Large intestine (tissue), 3 donors: ENCODE measurements at regions not wholly inside any gene's neighbourhood (a gene's known extent, or its start where the extent isn't known, plus 50 kb on each side); places are given as distances from the start of the nearest gene placed in this dataset.

ENCODE experiments used
- DNase-seq, 2 donors: peaks; one replicate each; pipeline versions ENCODE4 v3.0.0 to v3.0.0-alpha.2; 2013
- H3K27ac ChIP-seq: one replicate; pipeline ENCODE4 v1.5.1; 2013; ENCODE audit warnings: low read length
- H3K27me3 ChIP-seq: 2 replicates; pipeline ENCODE4 v1.6.1; 2013; ENCODE audit warnings: low read length; ENCODE audit not compliant: control insufficient read depth, insufficient read depth
- H3K36me3 ChIP-seq: 2 replicates; pipeline ENCODE4 v1.6.1; 2013; ENCODE audit warnings: low read length; ENCODE audit not compliant: control insufficient read depth, insufficient read depth
- H3K4me1 ChIP-seq: one replicate; pipeline ENCODE4 v1.6.1; 2013; ENCODE audit warnings: low read length; ENCODE audit not compliant: control insufficient read depth, insufficient read depth
- H3K4me3 ChIP-seq: one replicate; pipeline ENCODE4 v1.5.1; 2013; ENCODE audit warnings: low read length
- H3K9me3 ChIP-seq: one replicate; pipeline ENCODE4 v1.6.1; 2013; ENCODE audit warnings: mild to moderate bottlenecking, low read depth, low read length, moderate library complexity; ENCODE audit not compliant: control insufficient read depth
- WGBS: methylation state at CpG from one replicate; pipeline ENCODE4 v1.1.5; 2013; ENCODE audit warnings: low lambda C conversion rate; ENCODE audit not compliant: insufficient coverage; 5-methylcytosine and 5-hydroxymethylcytosine counted together

DNA sequence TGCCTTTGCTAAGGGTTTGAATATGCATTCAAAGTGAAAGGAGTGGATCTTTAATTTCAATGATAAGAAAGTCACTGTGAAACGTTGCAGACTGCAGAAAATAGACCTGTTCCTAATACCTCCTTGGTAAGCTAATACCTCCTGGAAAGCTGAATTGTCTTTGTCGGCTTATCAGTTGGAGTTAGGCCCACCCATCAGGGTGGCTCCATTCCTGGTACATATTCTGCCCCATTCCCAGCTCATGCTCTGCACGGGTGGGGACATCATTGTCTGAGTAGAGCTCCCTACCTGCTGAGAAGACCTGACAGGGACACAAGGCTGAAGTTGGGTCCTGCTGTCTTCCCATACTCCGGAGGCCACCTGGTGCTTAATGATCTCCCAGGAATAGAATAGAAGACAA lies 203.3 kb downstream of the EN1 start:
- DNase-seq = no peak
- no peaks in the 10 kb centered on the region for H3K36me3 ChIP-seq
- H3K27me3 ChIP-seq = no peaks in the 10 kb centered on the region
- no peak overlapping the region for H3K4me3 ChIP-seq
- WGBS = no CpG with 5 or more reads among the region's 4 CpGs
- no peak overlapping the region for H3K27ac ChIP-seq
- no peaks in the 10 kb centered on the region for H3K4me1 ChIP-seq
- no peaks in the 10 kb centered on the region for H3K9me3 ChIP-seq

DNA sequence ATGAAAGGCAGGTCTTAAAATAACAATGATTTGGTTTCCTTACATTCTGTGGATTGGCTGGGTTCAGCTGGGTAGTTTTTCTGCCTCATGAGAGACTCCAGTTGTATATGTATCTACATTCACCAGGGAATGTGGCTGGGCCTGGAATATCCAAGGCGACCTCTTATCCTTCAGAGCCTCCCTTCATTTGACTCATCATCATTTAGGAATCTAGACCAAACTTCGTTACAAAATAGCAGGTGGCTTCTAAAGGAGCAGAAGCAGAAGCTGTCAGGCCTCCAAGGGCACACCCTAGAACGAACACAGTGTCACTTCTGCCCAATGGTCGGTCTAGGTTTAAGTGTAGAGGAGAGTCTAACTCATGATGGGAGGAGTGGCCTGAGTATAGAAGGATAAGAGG lies 204.2 kb downstream of the EN1 start:
- Histone ChIP-seq H3K9me3 (no peaks in the 10 kb centered on the region), H3K27me3 (no peaks in the 10 kb centered on the region), H3K4me3 (no peak overlapping the region), H3K4me1 (no peaks in the 10 kb centered on the region), H3K27ac (no peak overlapping the region), H3K36me3 (no peaks in the 10 kb centered on the region)
- DNase-seq = no peak
- WGBS = no CpG with 5 or more reads among the region's 4 CpGs

DNA sequence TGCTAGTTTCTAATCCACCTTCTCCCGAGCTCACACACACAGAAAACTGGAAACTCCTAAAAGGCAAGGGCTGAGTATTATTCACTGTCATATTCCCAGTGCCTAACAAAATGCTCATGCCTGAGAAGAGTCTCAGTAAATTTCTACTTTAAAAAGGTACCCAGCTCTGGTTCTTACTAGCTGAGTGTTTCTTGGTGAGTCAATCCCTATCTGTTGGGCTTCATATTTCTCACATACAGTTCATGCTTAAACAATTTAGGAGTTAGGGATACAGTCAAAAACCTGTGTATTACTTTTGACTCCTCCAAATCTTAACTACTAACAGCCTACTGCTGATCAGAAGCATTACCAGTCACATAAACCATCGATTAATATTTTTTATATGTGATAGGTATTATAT lies 204.9 kb downstream of the EN1 start:
- Histone ChIP-seq H3K4me3 (no peak overlapping the region), H3K36me3 (no peaks in the 10 kb centered on the region), H3K9me3 (no peaks in the 10 kb centered on the region), H3K27ac (no peak overlapping the region), H3K4me1 (no peaks in the 10 kb centered on the region), H3K27me3 (no peaks in the 10 kb centered on the region)
- no CpG with 5 or more reads among the region's 2 CpGs for WGBS
- no peak for DNase-seq

- Histone ChIP-seq H3K36me3 (no peaks in the 10 kb centered on the region), H3K27ac (no peak overlapping the region), H3K4me1 (no peaks in the 10 kb centered on the region), H3K27me3 (no peaks in the 10 kb centered on the region), H3K9me3 (no peaks in the 10 kb centered on the region), H3K4me3 (no peak overlapping the region)
- no peak for DNase-seq
- WGBS = no CpG with 5 or more reads among the region's 1 CpG
Measured at GRCh38 chr2:118641711-118642110, 205.7 kb downstream of the EN1 start.

- H3K9me3 ChIP-seq = no peaks in the 10 kb centered on the region
- no peaks in the 10 kb centered on the region for H3K36me3 ChIP-seq
- no CpG with 5 or more reads among the region's 2 CpGs for WGBS
- DNase-seq = no peak
- H3K27ac ChIP-seq = no peak overlapping the region
- no peak overlapping the region for H3K4me3 ChIP-seq
- H3K4me1 ChIP-seq = no peaks in the 10 kb centered on the region
- H3K27me3 ChIP-seq = no peaks in the 10 kb centered on the region
Measured at GRCh38 chr2:118639371-118639770, 208.1 kb downstream of the EN1 start.

DNA sequence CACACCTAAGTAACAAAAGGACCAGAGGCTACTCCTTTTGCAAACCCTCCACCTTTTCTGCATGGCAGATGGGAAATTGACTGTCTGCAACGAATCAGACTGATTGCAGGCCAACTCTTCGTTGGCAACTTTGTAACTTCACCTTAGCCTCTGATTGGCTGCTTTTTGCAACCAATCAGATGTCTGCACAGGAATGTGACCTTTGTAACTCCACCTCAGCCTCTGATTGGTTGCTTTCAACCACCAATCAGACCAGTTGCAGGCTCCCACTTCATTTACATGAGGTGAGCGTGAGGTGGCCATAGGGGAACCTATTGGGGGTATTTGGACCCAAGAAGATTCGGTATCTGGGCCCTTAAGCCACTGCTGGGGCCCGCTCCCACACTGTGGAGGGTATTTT lies 209.0 kb downstream of the EN1 start:
- no peaks in the 10 kb centered on the region for H3K36me3 ChIP-seq
- DNase-seq = no peak
- no peaks in the 10 kb centered on the region for H3K27me3 ChIP-seq
- no peaks in the 10 kb centered on the region for H3K9me3 ChIP-seq
- H3K4me1 ChIP-seq = no peaks in the 10 kb centered on the region
- no peak overlapping the region for H3K27ac ChIP-seq
- WGBS = 100% methylated on average over 1 of the region's 5 CpGs
- H3K4me3 ChIP-seq = no peak overlapping the region

DNA sequence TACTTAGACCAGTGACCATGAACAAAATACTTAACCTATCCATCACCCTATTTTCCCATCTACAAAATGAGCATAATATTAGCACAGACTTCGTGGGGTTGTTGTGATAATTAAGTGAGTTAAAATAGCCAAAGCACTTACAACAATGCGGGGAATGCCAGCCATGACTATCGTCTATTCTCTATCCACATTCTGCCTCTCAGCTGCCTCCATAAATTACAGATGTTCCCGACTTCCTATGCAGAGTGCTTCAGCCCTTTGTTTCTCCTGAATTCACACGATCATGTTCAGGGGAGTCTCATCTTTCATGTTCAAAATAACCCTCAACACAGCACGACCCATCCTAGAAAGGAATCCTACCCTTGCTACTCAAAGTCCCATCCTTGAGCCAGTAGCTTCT lies 211.6 kb downstream of the EN1 start:
- Histone ChIP-seq H3K9me3 (peaks cover 3% of the 10 kb centered on the region), H3K27me3 (no peaks in the 10 kb centered on the region), H3K4me3 (no peak overlapping the region), H3K4me1 (no peaks in the 10 kb centered on the region), H3K36me3 (no peaks in the 10 kb centered on the region), H3K27ac (no peak overlapping the region)
- WGBS = 50% methylated on average over 1 of the region's 6 CpGs
- DNase-seq = no peak

DNA sequence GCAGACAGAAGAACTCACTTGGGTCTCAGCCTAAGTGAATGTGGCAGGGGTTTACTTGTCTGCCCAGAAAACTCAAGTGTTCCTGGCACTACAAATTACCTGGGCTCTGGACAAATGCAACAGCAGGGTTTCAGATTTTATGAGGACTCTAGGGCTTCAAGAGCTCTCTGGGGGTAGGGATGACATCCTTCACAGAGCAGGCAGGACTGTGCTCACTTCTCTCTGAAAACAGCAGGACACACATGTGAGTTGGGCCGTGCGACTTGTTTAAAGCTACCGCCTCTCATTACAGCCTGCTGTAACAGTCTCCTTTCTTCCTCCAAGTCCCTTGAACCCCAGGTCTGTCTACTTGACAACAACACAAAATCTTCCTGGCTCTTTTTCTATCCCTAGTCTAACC lies 212.6 kb downstream of the EN1 start:
- WGBS = no CpG with 5 or more reads among the region's 3 CpGs
- Histone ChIP-seq H3K27me3 (no peaks in the 10 kb centered on the region), H3K27ac (no peak overlapping the region), H3K36me3 (no peaks in the 10 kb centered on the region), H3K9me3 (peaks cover 3% of the 10 kb centered on the region), H3K4me1 (no peaks in the 10 kb centered on the region), H3K4me3 (no peak overlapping the region)
- no peak for DNase-seq

GRCh38 chr2:118633371-118634018 lies 214.0 kb downstream of the EN1 start:
- Histone ChIP-seq H3K9me3 (peaks cover 3% of the 10 kb centered on the region), H3K4me3 (no peak overlapping the region), H3K36me3 (no peaks in the 10 kb centered on the region), H3K27ac (no peak overlapping the region), H3K4me1 (no peaks in the 10 kb centered on the region), H3K27me3 (no peaks in the 10 kb centered on the region)
- DNase-seq = no peak
- WGBS = 84% methylated on average over 5 of the region's 9 CpGs

- Histone ChIP-seq H3K9me3 (peaks cover 3% of the 10 kb centered on the region), H3K27me3 (no peaks in the 10 kb centered on the region), H3K36me3 (no peaks in the 10 kb centered on the region), H3K4me3 (no peak overlapping the region), H3K4me1 (no peaks in the 10 kb centered on the region), H3K27ac (no peak overlapping the region)
- no CpG with 5 or more reads among the region's 11 CpGs for WGBS
- DNase-seq = no peak
Measured at GRCh38 chr2:118632921-118633320, 214.5 kb downstream of the EN1 start.

DNA sequence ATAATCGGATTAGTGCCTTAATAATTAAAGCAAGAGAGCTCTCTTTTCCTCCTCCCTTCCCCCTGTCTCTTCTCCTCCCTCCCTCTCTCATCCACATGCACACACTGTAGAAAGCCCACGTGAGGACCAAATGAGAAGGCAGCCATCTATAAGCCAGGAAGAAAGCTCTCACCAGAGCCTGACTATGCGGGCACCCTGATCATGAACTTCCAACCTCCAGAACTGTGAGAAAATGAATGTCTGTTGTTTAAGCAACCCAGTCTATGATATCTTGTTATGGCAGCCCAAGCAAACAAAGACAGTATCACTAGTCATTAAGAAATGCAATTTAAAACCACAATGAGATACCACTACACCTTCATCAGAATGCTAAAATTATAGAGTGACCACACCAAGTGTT lies 220.3 kb downstream of the EN1 start:
- WGBS = no CpG with 5 or more reads among the region's 3 CpGs
- H3K4me3 ChIP-seq = no peak overlapping the region
- H3K4me1 ChIP-seq = no peaks in the 10 kb centered on the region
- DNase-seq = no peak
- no peaks in the 10 kb centered on the region for H3K27me3 ChIP-seq
- no peaks in the 10 kb centered on the region for H3K9me3 ChIP-seq
- no peaks in the 10 kb centered on the region for H3K36me3 ChIP-seq
- H3K27ac ChIP-seq = no peak overlapping the region
